IMR-90 (cell line): ENCODE measurements at regions not wholly inside any gene's neighbourhood (a gene's known extent, or its start where the extent isn't known, plus 50 kb on each side); places are given as distances from the start of the nearest gene placed in this dataset.
"Not testable (repeated sequence)": the region's sequence is repeated elsewhere in the genome, so short reads cannot be mapped to it uniquely, and the experiment has no call there.

ENCODE experiments used
- ATAC-seq: fragments of 200-7000 bp; cut with Tn5 transposase; 2 replicates; pipeline ENCODE4 v1.9.1; 2020; ENCODE audit warnings: low read depth, mild to moderate bottlenecking, moderate library complexity
- BruUV-seq: library from RNA; stranded (reverse); fragments of 400-500 nt; replicated peaks from 2 replicates; lab custom pipeline; 2021; lab: Mats Ljungman, UMichigan
- CTCF ChIA-PET: fragments of 300-600 bp; formaldehyde crosslinking; extraction: SDS; loops from one replicate; lab custom pipeline; 2021; ENCODE audit warnings: antibody characterized with exemption; lab: Yijun Ruan, JAX
- POLR2A ChIA-PET: fragments of 300-600 bp; sonication (Branson Sonifier 250); formaldehyde crosslinking; loops from one replicate; lab custom pipeline; 2022; ENCODE audit warnings: antibody characterized with exemption; ENCODE audit not compliant: unreplicated experiment; lab: Charles Lee
- DNase-seq: peaks from one replicate; pipeline ENCODE4 v3.0.0; 2013
- H2AFZ ChIP-seq: replicated peaks from 2 replicates; pipeline ENCODE3; 2013; ENCODE audit warnings: low read length, mild to moderate bottlenecking; ENCODE audit not compliant: poor library complexity
- H2AK5ac ChIP-seq: 2 replicates; pipeline ENCODE4 v1.6.1; 2013; ENCODE audit warnings: low read depth, low read length, inconsistent platforms
- H2AK9ac ChIP-seq: replicated peaks from 2 replicates; pipeline ENCODE3; 2013; ENCODE audit warnings: mild to moderate bottlenecking, low read depth, low read length, moderate library complexity; ENCODE audit not compliant: poor library complexity
- H2BK120ac ChIP-seq: 2 replicates; pipeline ENCODE4 v1.6.1; 2013; ENCODE audit warnings: low read depth, low read length, inconsistent platforms
- H2BK15ac ChIP-seq: 3 replicates; pipeline ENCODE4 v1.6.1; 2013; ENCODE audit warnings: low read depth, low read length, inconsistent platforms
- H2BK20ac ChIP-seq: 2 replicates; pipeline ENCODE4 v1.6.1; 2013; ENCODE audit warnings: low read depth, mild to moderate bottlenecking, inconsistent platforms, low read length, moderate library complexity
- H2BK5ac ChIP-seq: 2 replicates; pipeline ENCODE4 v1.6.1; 2013; ENCODE audit warnings: mild to moderate bottlenecking, low read depth, low read length, inconsistent platforms; ENCODE audit not compliant: poor library complexity, severe bottlenecking
- H3K14ac ChIP-seq: replicated peaks from 2 replicates; pipeline ENCODE4 v1.6.1; 2013; ENCODE audit warnings: low read depth, low read length, inconsistent platforms
- H3K18ac ChIP-seq: 2 replicates; pipeline ENCODE4 v1.6.1; 2013; ENCODE audit warnings: low read depth, low read length, control low read depth
- H3K23ac ChIP-seq: 2 replicates; pipeline ENCODE4 v1.6.1; 2013; ENCODE audit warnings: low read depth, low read length, inconsistent platforms
- H3K27ac ChIP-seq: 2 replicates; pipeline ENCODE4 v1.5.1; 2013; ENCODE audit warnings: mild to moderate bottlenecking, control low read depth, low read length; ENCODE audit not compliant: insufficient read depth
- H3K27me3 ChIP-seq: 2 replicates; pipeline ENCODE4 v1.6.1; 2013; ENCODE audit warnings: low read length; ENCODE audit not compliant: control insufficient read depth, insufficient read depth
- H3K36me3 ChIP-seq: 2 replicates; pipeline ENCODE4 v1.6.1; 2013; ENCODE audit warnings: low read length, mixed read lengths; ENCODE audit not compliant: control insufficient read depth, insufficient read depth
- H3K4ac ChIP-seq: 2 replicates; pipeline ENCODE4 v1.6.1; 2013; ENCODE audit warnings: low read depth, low read length, inconsistent platforms
- H3K4me1 ChIP-seq: 2 replicates; pipeline ENCODE4 v1.6.1; 2013; ENCODE audit warnings: low read length, mixed read lengths; ENCODE audit not compliant: control insufficient read depth, insufficient read depth
- H3K4me2 ChIP-seq: 2 replicates; pipeline ENCODE4 v1.6.1; 2013; ENCODE audit warnings: low read depth, mild to moderate bottlenecking, control low read depth, low read length, moderate library complexity
- H3K4me3 ChIP-seq: 2 replicates; pipeline ENCODE4 v1.5.1; 2013; ENCODE audit warnings: low read depth, mild to moderate bottlenecking, control low read depth, low read length, moderate library complexity; ENCODE audit not compliant: insufficient read depth
- H3K56ac ChIP-seq: 2 replicates; pipeline ENCODE4 v1.6.1; 2013; ENCODE audit warnings: low read length, inconsistent platforms; ENCODE audit not compliant: insufficient read depth; ENCODE audit errors: extremely low read depth
- H3K79me1 ChIP-seq, 2 experiments: 2 replicates each; pipeline ENCODE4 v1.6.1; 2013; ENCODE audit warnings: low read length in 2 of 2, inconsistent platforms in 1 of 2, low read depth in 1 of 2
- H3K9ac ChIP-seq: 2 replicates; pipeline ENCODE4 v1.6.1; 2013; ENCODE audit warnings: low read depth, low read length, control low read depth
- H3K9me1 ChIP-seq: 2 replicates; pipeline ENCODE4 v1.6.1; 2013; ENCODE audit warnings: low read length, inconsistent platforms; ENCODE audit not compliant: insufficient read depth
- H3K9me3 ChIP-seq: 2 replicates; pipeline ENCODE4 v1.6.1; 2013; ENCODE audit warnings: low read length; ENCODE audit not compliant: control insufficient read depth, insufficient read depth
- H4K20me1 ChIP-seq: 2 replicates; pipeline ENCODE4 v1.6.1; 2013; ENCODE audit warnings: low read length, inconsistent platforms; ENCODE audit not compliant: insufficient read depth
- H4K5ac ChIP-seq: 2 replicates; pipeline ENCODE4 v1.6.1; 2013; ENCODE audit warnings: mild to moderate bottlenecking, low read depth, low read length, control low read depth
- H4K8ac ChIP-seq, 2 experiments: 2 replicates each; pipeline ENCODE4 v1.6.1; 2013; ENCODE audit warnings: low read depth in 2 of 2, low read length in 2 of 2, control low read depth in 1 of 2, inconsistent platforms in 1 of 2
- H4K91ac ChIP-seq: 2 replicates; pipeline ENCODE4 v1.6.1; 2013; ENCODE audit warnings: low read depth, low read length, inconsistent platforms; ENCODE audit not compliant: insufficient read depth
- WGBS, 2 experiments: methylation state at CpG; one replicate each; pipeline versions ENCODE4 v1.1.5 to v1.1.7; 2013; ENCODE audit warnings: missing lambda C conversion rate in 2 of 2; ENCODE audit not compliant: insufficient read length in 1 of 2; ENCODE audit errors: extremely low coverage in 2 of 2; 5-methylcytosine and 5-hydroxymethylcytosine counted together
- dilution Hi-C: fragments of 300-500 bp; cut with HindIII; formaldehyde crosslinking; loops from one replicate; pipeline ENCODE4 v1.14.3; 2018; ENCODE audit warnings: low sequenced_read_pairs; ENCODE audit not compliant: unreplicated experiment
- in situ Hi-C: fragments of 300-500 bp; cut with MboI; formaldehyde crosslinking; loops from 3 replicates; pipeline ENCODE4 v1.14.3; 2019; ENCODE audit warnings: low sequenced_read_pairs, inconsistent platforms, mixed read lengths
- intact Hi-C: fragments of 100-400 bp; cut with micrococcal nuclease; formaldehyde crosslinking; loops from 2 replicates; pipeline ENCODE4 v1.10.0; 2022

DNA sequence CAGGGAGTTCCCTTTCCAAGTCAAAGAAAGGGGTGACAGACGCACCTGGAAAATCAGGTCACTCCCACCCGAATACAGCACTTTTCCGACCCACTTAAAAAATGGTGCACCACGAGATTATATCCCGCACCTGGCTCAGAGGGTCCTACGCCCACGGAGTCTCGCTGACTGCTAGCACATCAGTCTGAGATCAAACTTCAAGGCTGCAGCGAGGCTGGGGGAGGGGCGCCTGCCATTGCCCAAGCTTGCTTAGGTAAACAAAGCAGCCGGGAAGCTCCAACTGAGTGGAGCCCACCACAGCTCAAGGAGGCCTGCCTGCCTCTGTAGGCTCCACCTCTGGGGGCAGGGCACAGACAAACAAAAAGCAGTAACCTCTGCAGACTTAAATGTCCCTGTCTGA, 277.8 kb upstream of the ARHGAP42 start:
- 92% methylated on average over 4 of the region's 11 CpGs; no CpG with 5 or more reads in 1 of the 2 experiments for WGBS, 2 experiments
- POLR2A ChIA-PET, H3K27me3 ChIP-seq, H3K18ac ChIP-seq, H2AK5ac ChIP-seq, H3K79me1 ChIP-seq, H2AK9ac ChIP-seq, intact Hi-C loops, H4K5ac ChIP-seq, H4K8ac ChIP-seq, H4K20me1 ChIP-seq, BruUV-seq, H2BK15ac ChIP-seq, DNase-seq, H3K9ac ChIP-seq, H4K91ac ChIP-seq, in situ Hi-C loops, H3K36me3 ChIP-seq, H3K27ac ChIP-seq, ATAC-seq, CTCF ChIA-PET, H3K4ac ChIP-seq, H2BK5ac ChIP-seq, H3K4me3 ChIP-seq, H2BK120ac ChIP-seq, H3K4me1 ChIP-seq, H2BK20ac ChIP-seq, H3K23ac ChIP-seq, H2AFZ ChIP-seq, H3K9me1 ChIP-seq, H3K9me3 ChIP-seq, H3K56ac ChIP-seq, H3K4me2 ChIP-seq, dilution Hi-C loops, H3K14ac ChIP-seq: not testable (repeated sequence)
